Skin epidermis (tissue), 12 donors: ENCODE measurements at regions not wholly inside any gene's neighbourhood (a gene's known extent, or its start where the extent isn't known, plus 50 kb on each side); places are given as distances from the start of the nearest gene placed in this dataset.

Source experiments
- H3K27ac ChIP-seq, 21 experiments: fragments of 200-600 bp; sonication (generic) in 11 of 21; one replicate each; pipeline ENCODE4 v1.5.0; 2020; ENCODE audit warnings: mild to moderate bottlenecking in 3 of 21, inconsistent platforms in 2 of 21, moderate library complexity in 2 of 21
- H3K4me3 ChIP-seq, 7 experiments: fragments of 200-600 bp; sonication (generic) in 2 of 7; one replicate each; pipeline ENCODE4 v1.5.0; 2020; ENCODE audit warnings: inconsistent platforms in 2 of 7, mild to moderate bottlenecking in 2 of 7, moderate library complexity in 1 of 7

- H3K27ac ChIP-seq, result no peak overlapping the region
- H3K4me3 ChIP-seq, result no peak overlapping the region
Observed at GRCh38 chr22:48710410-48710809, 1117.3 kb downstream of the BRD1 start.

- H3K27ac ChIP-seq, result no peak overlapping the region
- no peak overlapping the region for H3K4me3 ChIP-seq
Observed at GRCh38 chr22:48709976-48710375, 1117.7 kb downstream of the BRD1 start.

GRCh38 chr22:48709453-48709852 lies 1118.2 kb downstream of the BRD1 start:
- H3K27ac ChIP-seq, result no peak overlapping the region
- H3K4me3 ChIP-seq, result no peak overlapping the region

GRCh38 chr22:48708558-48709245 lies 1119.0 kb downstream of the BRD1 start:
- no peak overlapping the region for H3K27ac ChIP-seq
- H3K4me3 ChIP-seq, result no peak overlapping the region

GRCh38 chr22:48707763-48708557 lies 1119.7 kb downstream of the BRD1 start:
- Histone ChIP-seq H3K27ac (no peak overlapping the region), H3K4me3 (no peak overlapping the region)

- no peak overlapping the region for H3K27ac ChIP-seq
- H3K4me3 ChIP-seq, result no peak overlapping the region
Observed at GRCh38 chr22:48706934-48707762, 1120.5 kb downstream of the BRD1 start.

GRCh38 chr22:48705917-48706605 lies 1121.6 kb downstream of the BRD1 start:
- no peak overlapping the region for H3K4me3 ChIP-seq
- H3K27ac ChIP-seq, result no peak overlapping the region

GRCh38 chr22:48705159-48705916 lies 1122.3 kb downstream of the BRD1 start:
- H3K27ac ChIP-seq, result no peak overlapping the region
- no peak overlapping the region for H3K4me3 ChIP-seq

- no peak overlapping the region for H3K27ac ChIP-seq
Observed at GRCh38 chr22:48704335-48704734, 1123.3 kb downstream of the BRD1 start.

GRCh38 chr22:48703265-48703941 lies 1124.3 kb downstream of the BRD1 start:
- Histone ChIP-seq H3K4me3 (no peak overlapping the region), H3K27ac (no peak overlapping the region)

More at GRCh38 chr22:48704335-48704734, 1123.3 kb downstream of the BRD1 start:
- no peak overlapping the region for H3K4me3 ChIP-seq

GRCh38 chr22:48702573-48703264 lies 1125.0 kb downstream of the BRD1 start:
- no peak overlapping the region for H3K4me3 ChIP-seq
- no peak overlapping the region for H3K27ac ChIP-seq

GRCh38 chr22:48701296-48702030 lies 1126.2 kb downstream of the BRD1 start:
- no peak overlapping the region for H3K27ac ChIP-seq
- no peak overlapping the region for H3K4me3 ChIP-seq

GRCh38 chr22:48700566-48701295 lies 1126.9 kb downstream of the BRD1 start:
- no peak overlapping the region for H3K4me3 ChIP-seq
- no peak overlapping the region for H3K27ac ChIP-seq

GRCh38 chr22:48700180-48700565 lies 1127.5 kb downstream of the BRD1 start:
- no peak overlapping the region for H3K4me3 ChIP-seq
- no peak overlapping the region for H3K27ac ChIP-seq

GRCh38 chr22:48699511-48699910 lies 1128.2 kb downstream of the BRD1 start:
- Histone ChIP-seq H3K27ac (no peak overlapping the region), H3K4me3 (no peak overlapping the region)

GRCh38 chr22:48698618-48699017 lies 1129.1 kb downstream of the BRD1 start:
- Histone ChIP-seq H3K4me3 (no peak overlapping the region), H3K27ac (no peak overlapping the region)
